Tibial artery (tissue), 4 donors: ENCODE measurements at regions not wholly inside any gene's neighbourhood (a gene's known extent, or its start where the extent isn't known, plus 50 kb on each side); places are given as distances from the start of the nearest gene placed in this dataset.
"Not testable (repeated sequence)": the region's sequence is repeated elsewhere in the genome, so short reads cannot be mapped to it uniquely, and the experiment has no call there.

Experiments
- DNase-seq, 2 donors: peaks; one replicate each; pipeline ENCODE4 v3.0.0-alpha.2; 2019
- H3K27ac ChIP-seq, 2 donors: fragments of 200-600 bp; sonication (generic) in 1 of 2; 1 replicate in 1 of 2; 2 replicates in 1 of 2; pipeline ENCODE4 v1.5.1; 2018 to 2019; ENCODE audit warnings: mild to moderate bottlenecking in 1 of 2
- H3K27me3 ChIP-seq, 2 donors: fragments of 200-600 bp; sonication (generic) in 1 of 2; one replicate each; pipeline versions ENCODE4 v1.5.1 to v1.6.0; 2016 to 2019
- H3K36me3 ChIP-seq, 3 donors: fragments of 200-600 bp; sonication (generic) in 2 of 3; one replicate each; pipeline ENCODE4 v1.5.1; 2016 to 2019; ENCODE audit warnings: mild to moderate bottlenecking in 2 of 3
- H3K4me1 ChIP-seq, 4 donors: fragments of 200-600 bp; sonication (generic) in 2 of 4; 1 replicate in 3 of 4; 2 replicates in 1 of 4; pipeline ENCODE4 v1.5.1; 2016 to 2019
- H3K4me3 ChIP-seq, 2 donors: fragments of 200-600 bp; sonication (generic) in 1 of 2; 1 replicate in 1 of 2; 2 replicates in 1 of 2; pipeline ENCODE4 v1.5.1; 2018 to 2019; ENCODE audit warnings: mild to moderate bottlenecking in 2 of 2
- H3K9me3 ChIP-seq, 3 donors: fragments of 200-600 bp; sonication (generic) in 1 of 3; one replicate each; pipeline ENCODE4 v1.5.1; 2016 to 2019
- CTCF ChIP-seq, 2 experiments: fragments of 200-600 bp in 1 of 2; fragments of 450-650 bp in 1 of 2; IDR thresholded peaks; one replicate each; pipeline ENCODE4 v1.5.1; 2017 to 2019; ENCODE audit warnings: antibody characterized with exemption in 2 of 2, mild to moderate bottlenecking in 1 of 2, moderate library complexity in 1 of 2
- intact Hi-C: fragments of 100-400 bp; cut with DNase I; formaldehyde crosslinking; loops from one replicate; pipeline ENCODE4 v1.15.0; 2023; ENCODE audit warnings: low total_unique reads

- Histone ChIP-seq H3K27ac (no peak overlapping the region), H3K4me1 (no peaks in the 10 kb centered on the region), H3K36me3 (no peaks in the 10 kb centered on the region), H3K4me3 (no peak overlapping the region), H3K27me3 (no peaks in the 10 kb centered on the region), H3K9me3 (no peaks in the 10 kb centered on the region)
- DNase-seq = no peak
- TF ChIP-seq CTCF (IDR thresholded peaks at IDR 0.05) = no peak
- intact Hi-C loops = no loop called here
Measured at GRCh38 chr2:82964341-82964740, 1494.7 kb downstream of the SUCLG1 start.

GRCh38 chr2:82959727-82960126 is 1499.4 kb downstream of the SUCLG1 start:
- Histone ChIP-seq H3K9me3 (no peaks in the 10 kb centered on the region), H3K27ac (no peak overlapping the region), H3K27me3 (no peaks in the 10 kb centered on the region), H3K4me3 (no peak overlapping the region), H3K36me3 (no peaks in the 10 kb centered on the region), H3K4me1 (no peaks in the 10 kb centered on the region)
- no peak for TF ChIP-seq CTCF (IDR thresholded peaks at IDR 0.05)
- intact Hi-C loops = no loop called here
- no peak for DNase-seq

- TF ChIP-seq CTCF (IDR thresholded peaks at IDR 0.05) = no peak
- Histone ChIP-seq H3K4me3 (no peak overlapping the region), H3K27ac (no peak overlapping the region), H3K27me3 (no peaks in the 10 kb centered on the region), H3K9me3 (no peaks in the 10 kb centered on the region), H3K36me3 (no peaks in the 10 kb centered on the region), H3K4me1 (no peaks in the 10 kb centered on the region)
- DNase-seq = no peak
- intact Hi-C loops = no loop called here
Measured at GRCh38 chr2:82954868-82955267, 1504.2 kb downstream of the SUCLG1 start.

GRCh38 chr2:82939211-82939610 is 1519.9 kb downstream of the SUCLG1 start:
- no peaks in the 10 kb centered on the region for H3K9me3 ChIP-seq
- H3K4me1 ChIP-seq = no peaks in the 10 kb centered on the region
- no peak overlapping the region for H3K4me3 ChIP-seq
- TF ChIP-seq CTCF (IDR thresholded peaks at IDR 0.05) = no peak
- H3K36me3 ChIP-seq = no peaks in the 10 kb centered on the region
- DNase-seq = no peak
- no peak overlapping the region for H3K27ac ChIP-seq
- intact Hi-C loops = no loop called here
- no peaks in the 10 kb centered on the region for H3K27me3 ChIP-seq

GRCh38 chr2:82938321-82938845 is 1520.7 kb downstream of the SUCLG1 start:
- DNase-seq, H3K27ac ChIP-seq: not testable (repeated sequence)

GRCh38 chr2:82913566-82913965 is 1545.5 kb downstream of the SUCLG1 start:
- intact Hi-C loops = no loop called here
- H3K9me3 ChIP-seq = no peaks in the 10 kb centered on the region
- DNase-seq = no peak
- no peak for TF ChIP-seq CTCF (IDR thresholded peaks at IDR 0.05)
- no peak overlapping the region for H3K4me3 ChIP-seq
- no peaks in the 10 kb centered on the region for H3K4me1 ChIP-seq
- no peak overlapping the region for H3K27ac ChIP-seq
- no peaks in the 10 kb centered on the region for H3K36me3 ChIP-seq
- no peaks in the 10 kb centered on the region for H3K27me3 ChIP-seq

More at GRCh38 chr2:82938321-82938845, 1520.7 kb downstream of the SUCLG1 start:
- H3K36me3 ChIP-seq, H3K9me3 ChIP-seq, H3K4me1 ChIP-seq, H3K4me3 ChIP-seq, intact Hi-C loops, H3K27me3 ChIP-seq: not testable (repeated sequence)
